ENCODE measurements at regions not wholly inside any gene's neighbourhood (a gene's known extent, or its start where the extent isn't known, plus 50 kb on each side); places are given as distances from the start of the nearest gene placed in this dataset.

DNA sequence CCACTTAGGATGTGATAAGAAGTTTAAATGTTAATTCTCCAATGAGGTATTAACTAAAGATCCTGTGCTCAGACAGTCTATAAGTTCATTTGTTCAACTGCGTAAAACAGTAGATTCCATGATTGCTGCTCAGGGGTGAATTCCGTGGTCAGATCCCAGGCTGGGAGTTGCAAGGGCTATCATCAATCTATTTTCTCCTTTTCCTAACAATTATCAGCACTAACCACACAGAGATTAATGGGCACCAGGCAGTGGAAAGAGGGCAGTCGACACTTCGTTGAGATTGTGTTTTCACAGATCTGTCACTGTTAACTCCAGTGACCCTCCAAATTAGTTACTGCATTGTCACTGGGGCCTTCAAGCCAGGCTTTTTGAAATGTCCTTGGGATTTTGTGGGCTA lies 154.1 kb upstream of the SPRED2 start:
- TF ChIP-seq, protein P1, sequence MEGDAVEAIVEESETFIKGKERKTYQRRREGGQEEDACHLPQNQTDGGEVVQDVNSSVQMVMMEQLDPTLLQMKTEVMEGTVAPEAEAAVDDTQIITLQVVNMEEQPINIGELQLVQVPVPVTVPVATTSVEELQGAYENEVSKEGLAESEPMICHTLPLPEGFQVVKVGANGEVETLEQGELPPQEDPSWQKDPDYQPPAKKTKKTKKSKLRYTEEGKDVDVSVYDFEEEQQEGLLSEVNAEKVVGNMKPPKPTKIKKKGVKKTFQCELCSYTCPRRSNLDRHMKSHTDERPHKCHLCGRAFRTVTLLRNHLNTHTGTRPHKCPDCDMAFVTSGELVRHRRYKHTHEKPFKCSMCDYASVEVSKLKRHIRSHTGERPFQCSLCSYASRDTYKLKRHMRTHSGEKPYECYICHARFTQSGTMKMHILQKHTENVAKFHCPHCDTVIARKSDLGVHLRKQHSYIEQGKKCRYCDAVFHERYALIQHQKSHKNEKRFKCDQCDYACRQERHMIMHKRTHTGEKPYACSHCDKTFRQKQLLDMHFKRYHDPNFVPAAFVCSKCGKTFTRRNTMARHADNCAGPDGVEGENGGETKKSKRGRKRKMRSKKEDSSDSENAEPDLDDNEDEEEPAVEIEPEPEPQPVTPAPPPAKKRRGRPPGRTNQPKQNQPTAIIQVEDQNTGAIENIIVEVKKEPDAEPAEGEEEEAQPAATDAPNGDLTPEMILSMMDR (IDR thresholded peaks at IDR 0.05), result no peak
- no peak for TF ChIP-seq POLR2A (IDR thresholded peaks at IDR 0.05)
